ENCODE measurements at regions not wholly inside any gene's neighbourhood (a gene's known extent, or its start where the extent isn't known, plus 50 kb on each side); places are given as distances from the start of the nearest gene placed in this dataset.
"Not testable (repeated sequence)": the region's sequence is repeated elsewhere in the genome, so short reads cannot be mapped to it uniquely, and the experiment has no call there.

- no peak for DNase-seq
Measured at GRCh38 chr16:22659933-22660332, 149.2 kb downstream of the NPIPB5 start.

GRCh38 chr16:22660441-22661160, 149.9 kb downstream of the NPIPB5 start:
- no peak for DNase-seq

- DNase-seq = no peak
Measured at GRCh38 chr16:22661161-22661647, 150.5 kb downstream of the NPIPB5 start.

- not testable (repeated sequence) for DNase-seq
Measured at GRCh38 chr16:22662958-22663357, 151.0 kb upstream of the HS3ST2 start.

- peak; percentile 33 for DNase-seq
Measured at GRCh38 chr16:22663389-22664064, 150.4 kb upstream of the HS3ST2 start.

GRCh38 chr16:22664132-22664531, 149.8 kb upstream of the HS3ST2 start:
- DNase-seq = peak; percentile 47

GRCh38 chr16:22664561-22664997, 149.4 kb upstream of the HS3ST2 start:
- peak; percentile 24 for DNase-seq

- no peak for DNase-seq
Measured at GRCh38 chr16:22665048-22665797, 148.7 kb upstream of the HS3ST2 start.

GRCh38 chr16:22665803-22666202, 148.2 kb upstream of the HS3ST2 start:
- DNase-seq = peak; percentile 22

GRCh38 chr16:22668318-22668717, 145.6 kb upstream of the HS3ST2 start:
- no peak for DNase-seq

GRCh38 chr16:22670044-22670536, 143.9 kb upstream of the HS3ST2 start:
- no peak for DNase-seq

- no peak for DNase-seq
Measured at GRCh38 chr16:22670551-22671041, 143.4 kb upstream of the HS3ST2 start.

- no peak for DNase-seq
Measured at GRCh38 chr16:22671301-22672076, 142.5 kb upstream of the HS3ST2 start.

GRCh38 chr16:22672830-22673210, 141.1 kb upstream of the HS3ST2 start:
- DNase-seq = no peak

GRCh38 chr16:22673421-22673831, 140.5 kb upstream of the HS3ST2 start:
- no peak for DNase-seq

- DNase-seq = no peak
Measured at GRCh38 chr16:22674832-22675191, 139.2 kb upstream of the HS3ST2 start.

GRCh38 chr16:22675745-22676540, 138.0 kb upstream of the HS3ST2 start:
- no peak for DNase-seq

- DNase-seq = no peak
Measured at GRCh38 chr16:22677024-22677830, 136.7 kb upstream of the HS3ST2 start.

- DNase-seq = no peak
Measured at GRCh38 chr16:22678311-22678710, 135.7 kb upstream of the HS3ST2 start.

- DNase-seq = no peak
Measured at GRCh38 chr16:22681554-22682291, 132.2 kb upstream of the HS3ST2 start.
